Kidney glomerular epithelial cell (primary cell): ENCODE measurements at regions not wholly inside any gene's neighbourhood (a gene's known extent, or its start where the extent isn't known, plus 50 kb on each side); places are given as distances from the start of the nearest gene placed in this dataset.

Experiments used
- DNase-seq: peaks from one replicate; lab custom pipeline; 2025; lab: John Stamatoyannopoulos, UW

- DNase-seq = no peak
These were observed 159.9 kb upstream of the RNF32 start for GRCh38 chr7:156480671-156481070.

DNA sequence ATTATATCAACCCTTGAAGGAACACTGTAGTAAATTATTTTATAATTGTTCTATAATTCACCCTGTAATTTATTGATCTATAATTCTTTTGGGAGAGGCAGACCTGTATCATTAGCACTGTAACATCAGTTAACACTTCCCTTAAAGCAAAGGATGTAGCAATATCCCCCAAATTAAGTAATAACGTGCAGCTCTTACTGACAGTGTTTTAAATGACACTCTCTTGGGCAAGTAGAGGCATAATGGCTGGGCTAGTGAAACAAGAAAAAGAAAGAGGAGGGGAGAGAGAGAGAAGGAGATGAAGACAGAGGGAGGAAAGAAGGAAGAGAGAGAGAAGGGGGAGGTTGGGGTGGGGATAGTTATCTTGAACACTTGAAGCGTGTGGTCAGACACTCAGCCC, 161.0 kb upstream of the RNF32 start:
- no peak for DNase-seq

DNA sequence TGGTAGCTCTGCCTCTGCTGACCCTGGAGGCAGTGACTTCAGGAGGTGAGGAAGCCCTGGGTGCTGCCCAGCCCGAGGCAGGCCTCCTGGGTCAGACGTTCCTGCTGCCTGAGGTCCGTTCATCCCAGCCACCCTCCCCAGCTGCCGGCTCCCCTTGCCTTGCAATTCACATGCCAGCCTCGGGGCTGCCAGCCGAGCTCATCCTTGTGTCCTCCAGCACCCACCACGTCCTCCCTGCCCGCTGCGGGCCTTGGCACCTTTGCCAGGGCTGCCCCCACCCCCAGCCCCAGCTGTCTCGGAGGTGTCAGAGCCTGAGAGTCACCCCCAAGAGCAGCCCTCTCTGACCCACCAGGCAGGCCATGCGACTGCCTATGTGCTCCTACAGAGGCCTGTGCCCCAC, 162.1 kb upstream of the RNF32 start:
- DNase-seq = no peak

GRCh38 chr7:156475666-156476065, 164.9 kb upstream of the RNF32 start:
- peak; percentile 69 for DNase-seq

- no peak for DNase-seq
These were observed 165.4 kb upstream of the RNF32 start for GRCh38 chr7:156475179-156475578.

GRCh38 chr7:156474241-156474743, 166.3 kb upstream of the RNF32 start:
- DNase-seq = peak; percentile 92

DNA sequence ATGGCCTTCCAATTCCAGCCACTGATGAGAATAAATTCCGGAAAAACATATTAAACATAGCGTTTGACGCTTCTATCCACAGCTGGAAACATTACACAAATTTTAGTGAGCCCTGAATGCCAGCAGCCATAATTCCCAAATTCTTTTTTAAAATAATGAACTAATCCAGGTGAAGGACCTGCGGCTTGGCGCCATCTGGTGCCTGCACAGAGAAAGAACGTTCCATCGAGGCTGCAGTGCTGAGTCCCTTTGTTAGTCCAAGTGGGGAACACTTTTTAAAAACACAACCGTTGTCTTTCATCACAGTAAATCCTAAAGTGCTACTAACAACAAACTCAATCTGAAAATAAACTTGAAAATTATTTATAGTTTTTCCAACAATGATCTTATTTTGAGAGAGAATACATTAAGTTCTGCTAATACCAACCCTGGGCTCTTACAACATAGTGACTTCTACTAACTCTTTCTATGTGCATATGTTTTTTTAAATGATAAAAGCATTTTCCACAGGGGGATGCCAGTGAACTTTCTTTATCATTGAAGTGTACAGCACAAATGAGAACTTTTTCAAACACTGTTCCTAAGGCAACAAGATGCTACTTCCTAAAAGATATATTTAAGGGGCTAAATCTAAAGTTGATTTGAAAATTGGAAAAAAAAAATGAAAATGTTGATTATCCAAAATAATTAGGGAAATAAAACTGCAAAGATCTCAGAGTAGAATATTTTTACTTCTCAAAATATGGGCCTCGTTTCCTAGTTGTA, 166.9 kb upstream of the RNF32 start:
- peak; percentile 45 for DNase-seq

DNA sequence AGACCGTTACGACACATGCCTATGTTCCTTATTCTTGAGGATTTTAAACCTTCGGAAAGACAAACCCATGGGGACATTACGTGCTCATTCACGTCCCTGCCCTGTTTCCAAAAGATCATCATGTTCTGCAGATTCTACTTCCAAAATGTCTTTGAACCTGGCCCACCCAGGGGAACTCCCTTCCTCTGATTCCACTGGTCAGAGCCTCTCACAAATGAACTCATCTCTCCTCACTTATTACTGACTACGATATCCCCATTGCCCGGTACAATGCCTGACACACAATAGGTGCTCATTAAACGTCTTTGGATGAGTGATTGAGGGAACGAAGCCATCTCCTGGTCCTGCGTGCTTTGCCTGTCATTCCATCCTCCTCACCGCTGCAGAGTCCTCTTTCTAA, 168.3 kb upstream of the RNF32 start:
- no peak for DNase-seq

DNA sequence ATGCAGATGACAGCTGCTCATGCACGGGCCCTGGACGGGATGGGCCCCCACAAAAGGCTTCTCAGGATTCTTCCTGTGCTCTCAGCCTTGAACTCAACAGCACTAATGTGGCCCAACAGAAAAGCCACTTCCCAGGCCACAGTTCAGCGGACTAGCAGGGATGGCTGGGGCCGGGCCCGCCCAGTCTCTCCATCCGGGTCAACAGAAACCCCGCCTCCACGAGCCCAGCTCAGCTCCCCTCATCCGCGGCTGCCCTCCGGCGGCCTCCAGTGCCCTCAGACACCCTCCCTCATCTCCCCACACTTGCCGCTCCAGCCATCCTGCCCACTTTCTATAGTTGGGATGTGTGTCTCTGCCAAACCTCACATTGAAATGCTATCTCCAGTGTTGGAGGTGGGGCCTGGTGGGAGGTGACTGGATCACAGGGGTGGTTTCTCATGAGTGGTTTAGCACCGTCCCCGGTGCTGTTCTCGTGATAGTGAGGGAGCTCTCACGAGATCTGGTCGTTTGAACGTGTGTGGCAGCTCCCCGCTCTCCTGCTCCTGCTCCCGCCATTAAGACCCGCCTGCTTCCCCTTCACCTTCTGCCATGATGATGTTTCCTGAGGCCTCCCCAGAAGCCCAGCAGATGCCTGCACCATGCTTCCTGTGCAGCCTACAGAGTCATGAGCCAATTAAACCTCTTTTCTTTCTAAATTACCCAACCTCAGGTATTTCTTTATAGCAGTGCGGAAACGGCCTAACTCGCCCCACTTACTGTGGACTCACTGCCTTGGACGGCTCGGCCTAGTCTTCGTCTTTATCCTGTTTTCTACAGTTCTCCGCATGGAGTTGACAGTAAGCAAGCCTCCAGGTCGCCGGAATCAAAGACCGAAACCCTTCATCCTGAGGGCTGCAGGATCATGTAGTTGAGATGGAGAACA, 169.9 kb upstream of the RNF32 start:
- DNase-seq = no peak

- DNase-seq = no peak
These were observed 173.5 kb upstream of the RNF32 start for GRCh38 chr7:156466955-156467625.

- DNase-seq = no peak
These were observed 174.3 kb upstream of the RNF32 start for GRCh38 chr7:156466272-156466671.

DNA sequence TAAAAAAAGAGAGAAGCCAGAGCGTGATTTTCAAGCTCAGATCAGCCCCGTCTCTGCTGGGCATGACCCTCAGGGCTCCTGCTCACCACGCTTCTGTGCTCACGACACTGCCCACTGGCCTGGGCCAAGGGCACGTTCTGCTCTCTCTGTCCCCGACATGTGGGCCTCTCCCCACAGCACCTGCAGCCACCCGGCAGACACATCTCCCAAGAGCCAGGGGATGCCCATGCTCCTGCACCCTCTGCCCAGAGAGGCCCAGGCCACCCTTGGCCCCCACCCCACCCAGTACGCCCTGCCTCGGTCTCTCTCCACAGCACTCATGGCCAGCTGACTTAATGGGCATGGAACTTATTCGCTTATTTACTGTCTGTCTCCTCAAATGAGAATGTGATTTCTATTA, 175.4 kb upstream of the RNF32 start:
- DNase-seq = no peak

- DNase-seq = no peak
These were observed 176.2 kb upstream of the RNF32 start for GRCh38 chr7:156464339-156464738.

- DNase-seq = no peak
These were observed 177.3 kb upstream of the RNF32 start for GRCh38 chr7:156463280-156463679.

DNA sequence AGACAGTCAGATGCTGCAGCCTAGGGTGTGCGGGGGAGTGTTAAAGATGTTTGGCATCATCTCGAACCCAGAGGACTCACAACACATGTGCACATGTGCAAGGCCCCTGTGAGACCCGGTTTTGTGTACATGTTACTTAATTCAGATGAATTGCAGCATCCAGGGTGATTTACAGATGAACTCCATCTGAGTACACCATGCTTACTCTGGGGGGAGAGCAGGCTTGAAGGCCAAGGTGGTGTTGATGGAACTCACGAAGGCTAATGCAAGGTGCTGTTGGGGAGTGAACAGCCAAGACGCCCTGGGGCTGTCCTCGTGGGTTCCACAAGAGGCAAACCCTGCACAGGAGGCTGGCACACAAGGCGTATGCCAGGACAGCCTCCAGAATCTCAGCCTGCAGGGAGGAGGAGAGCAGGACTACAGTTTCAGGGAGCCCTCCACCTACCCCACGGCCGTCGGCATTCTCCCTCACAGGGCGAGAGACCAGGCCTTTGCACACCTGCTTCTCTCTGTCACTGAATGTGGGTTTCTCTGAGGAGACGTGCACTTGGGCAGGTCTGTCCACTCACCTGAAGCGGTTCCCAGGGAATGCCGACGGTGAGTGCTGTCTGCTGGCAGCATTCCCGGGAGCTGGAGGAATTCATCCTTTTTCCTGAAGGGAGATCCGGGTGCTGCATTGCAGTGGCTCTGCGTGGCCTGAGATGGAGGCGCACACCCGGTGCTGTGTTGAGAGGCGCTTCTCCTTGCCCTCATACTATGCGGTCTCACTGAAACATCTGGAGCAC, 178.5 kb upstream of the RNF32 start:
- DNase-seq = no peak

DNA sequence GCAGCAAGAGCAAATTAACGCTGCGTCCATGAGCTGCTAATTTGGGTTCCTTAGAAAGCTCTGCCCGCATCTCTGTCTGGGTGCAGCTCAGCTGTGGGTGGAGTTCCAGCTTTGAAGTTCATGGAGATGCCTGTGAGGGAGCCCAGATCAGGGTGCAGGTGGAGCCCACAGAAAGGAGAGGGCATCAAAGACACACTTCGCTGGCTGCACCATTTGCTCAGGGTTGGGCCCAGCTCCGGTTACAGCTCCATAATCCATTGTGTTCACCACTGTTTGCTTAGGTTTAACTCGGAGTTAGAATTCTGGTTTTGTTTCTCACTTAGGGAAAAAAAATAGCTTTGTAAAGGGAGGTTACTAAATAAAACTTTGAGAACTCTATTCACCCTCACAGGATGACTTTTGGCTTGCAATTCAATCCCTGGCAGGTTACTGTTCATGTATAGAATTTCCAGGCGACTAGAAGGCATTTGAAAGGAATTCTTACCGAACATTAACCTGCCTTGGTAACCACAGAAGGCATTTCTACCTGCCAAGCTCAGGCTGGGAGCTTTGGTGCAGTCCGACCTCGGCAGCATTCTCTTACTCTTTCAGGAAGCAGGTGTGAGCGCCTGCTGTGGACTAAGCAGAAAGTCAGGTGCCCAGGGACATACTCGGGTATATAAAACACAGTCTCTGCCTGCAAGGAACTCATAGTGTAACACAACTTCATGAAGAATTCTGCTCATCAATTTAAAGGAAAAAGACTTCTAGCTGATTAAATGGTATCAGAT, 179.5 kb upstream of the RNF32 start:
- DNase-seq = no peak

DNA sequence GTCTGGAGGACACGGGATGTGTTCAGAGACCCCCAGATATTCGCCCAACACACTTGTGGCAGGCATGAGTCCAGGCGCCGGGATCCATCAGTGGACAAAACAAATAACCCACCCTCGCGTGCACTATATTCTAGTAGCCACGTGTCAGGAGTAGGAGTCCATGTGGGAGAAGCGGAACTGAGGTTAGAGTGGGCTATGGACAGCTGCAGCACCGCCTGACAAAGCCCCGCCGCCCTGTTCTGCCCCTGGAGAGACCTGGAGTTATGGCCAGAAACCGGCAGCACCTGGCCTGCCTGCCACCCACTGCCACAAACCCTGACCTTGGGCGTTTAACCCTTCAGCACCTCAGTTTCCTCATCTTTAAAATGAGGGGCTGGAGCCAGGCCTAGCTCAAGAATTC, 181.0 kb upstream of the RNF32 start:
- DNase-seq = no peak

GRCh38 chr7:156459067-156459466, 181.5 kb upstream of the RNF32 start:
- DNase-seq = no peak

DNA sequence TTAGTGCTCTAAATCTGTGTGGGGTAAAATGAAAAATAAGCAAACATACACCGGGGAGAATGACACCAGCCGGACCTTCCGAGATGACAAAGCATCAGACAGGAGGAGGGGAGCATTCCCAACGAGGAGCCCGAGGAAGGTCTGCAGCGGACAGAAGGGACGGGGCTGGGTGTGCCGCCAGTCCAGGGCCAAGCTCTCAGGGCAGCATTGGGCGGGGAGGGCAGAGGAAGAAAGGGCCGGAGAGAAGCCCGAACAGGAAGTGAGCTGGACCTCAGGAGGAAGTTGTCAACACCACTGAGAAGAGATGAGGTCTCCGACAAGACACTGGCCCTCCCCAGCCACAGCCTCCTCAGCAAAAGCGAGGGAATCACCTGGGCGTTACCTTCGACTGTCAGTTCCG, 182.6 kb upstream of the RNF32 start:
- no peak for DNase-seq

GRCh38 chr7:156456503-156457115, 184.0 kb upstream of the RNF32 start:
- no peak for DNase-seq
